HG03175 (cell line): ENCODE measurements at regions not wholly inside any gene's neighbourhood (a gene's known extent, or its start where the extent isn't known, plus 50 kb on each side); places are given as distances from the start of the nearest gene placed in this dataset.
A peak's percentile ranks its signal among the peaks of the same experiment; 100 is the strongest.

ENCODE experiments used
- ATAC-seq: cut with Tn5 transposase; IDR thresholded peaks from one replicate; pipeline ENCODE4 v1.9.1; 2021; ENCODE audit warnings: mild to moderate bottlenecking, moderate library complexity; ENCODE audit not compliant: unreplicated experiment

- no peak for ATAC-seq
Observed at GRCh38 chr7:130925136-130925794, 191.3 kb upstream of the KLF14 start.

DNA sequence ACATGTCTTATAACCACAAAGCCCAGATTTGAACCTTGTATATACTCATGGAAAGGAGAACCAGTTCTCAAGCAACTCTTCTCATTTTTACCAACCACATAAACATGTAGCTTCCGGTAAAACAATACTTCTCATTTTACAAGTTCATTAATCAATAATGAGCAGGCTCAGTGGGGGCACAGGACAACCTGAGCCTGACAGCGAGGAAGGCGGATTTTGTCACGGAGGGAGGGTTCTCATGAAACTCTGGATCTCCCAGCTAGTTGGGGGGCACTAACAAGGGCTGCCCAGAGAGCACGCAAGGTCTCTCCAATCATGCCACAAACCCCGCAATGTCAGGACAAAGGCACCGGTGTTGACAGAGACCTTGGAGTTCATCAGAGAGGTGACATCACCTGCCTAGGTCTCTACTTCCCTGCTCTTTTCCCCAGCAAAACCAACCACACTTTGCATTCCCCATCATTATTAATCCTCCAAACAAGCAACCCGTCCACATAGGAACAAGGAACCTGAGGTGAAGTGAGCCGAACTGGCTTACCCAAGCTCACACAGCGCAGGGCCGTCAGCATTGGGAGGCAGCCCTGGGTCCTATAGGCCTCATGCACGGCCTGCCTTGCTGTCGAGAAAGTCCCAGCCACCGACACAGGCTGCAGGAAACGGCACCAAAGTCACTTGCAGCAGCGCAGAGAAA lies 192.1 kb upstream of the KLF14 start:
- ATAC-seq: peak; percentile 59

DNA sequence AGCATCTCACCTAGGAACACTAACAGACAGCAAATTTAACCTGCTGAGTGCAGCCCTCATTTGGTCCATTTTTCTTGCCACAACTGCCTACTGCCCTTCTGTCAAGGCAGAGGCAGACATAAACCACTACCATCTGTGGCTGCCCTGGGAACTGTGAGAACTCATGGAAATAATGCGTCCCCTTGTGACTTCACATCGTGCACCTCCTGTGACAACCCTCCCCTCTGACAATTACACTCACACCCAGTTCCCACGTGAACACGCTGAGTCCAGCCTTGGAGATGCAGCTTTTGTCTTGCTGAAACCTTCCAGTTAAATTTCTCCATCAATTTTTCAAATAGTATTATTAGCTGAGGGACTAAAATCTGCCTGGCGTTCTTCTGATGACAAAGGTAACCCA lies 193.1 kb upstream of the KLF14 start:
- no peak for ATAC-seq

- no peak for ATAC-seq
Observed at GRCh38 chr7:130927564-130927963, 193.6 kb upstream of the KLF14 start.

- ATAC-seq: no peak
Observed at GRCh38 chr7:130929896-130930659, 196.1 kb upstream of the KLF14 start.

DNA sequence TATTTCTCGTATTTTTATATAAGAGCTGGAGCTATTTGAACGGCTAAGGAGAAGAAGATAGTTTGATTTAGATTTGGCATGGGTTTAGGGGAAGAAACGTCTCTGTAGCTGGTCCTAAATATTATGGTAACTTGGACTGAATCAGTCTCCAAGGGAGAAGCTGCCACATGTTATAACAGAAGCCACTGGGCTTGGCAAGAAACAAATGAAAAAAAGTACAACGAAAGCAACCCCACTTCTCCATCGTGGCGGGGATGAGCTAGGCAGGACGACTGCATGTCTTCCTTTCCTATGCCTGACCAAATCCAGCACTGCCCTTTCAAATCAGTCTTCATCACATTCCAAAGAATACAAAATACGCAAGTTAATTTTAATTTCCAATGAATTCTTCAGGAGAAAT lies 196.7 kb upstream of the KLF14 start:
- ATAC-seq: no peak

GRCh38 chr7:130931423-130931822 lies 197.4 kb upstream of the KLF14 start:
- ATAC-seq: no peak

DNA sequence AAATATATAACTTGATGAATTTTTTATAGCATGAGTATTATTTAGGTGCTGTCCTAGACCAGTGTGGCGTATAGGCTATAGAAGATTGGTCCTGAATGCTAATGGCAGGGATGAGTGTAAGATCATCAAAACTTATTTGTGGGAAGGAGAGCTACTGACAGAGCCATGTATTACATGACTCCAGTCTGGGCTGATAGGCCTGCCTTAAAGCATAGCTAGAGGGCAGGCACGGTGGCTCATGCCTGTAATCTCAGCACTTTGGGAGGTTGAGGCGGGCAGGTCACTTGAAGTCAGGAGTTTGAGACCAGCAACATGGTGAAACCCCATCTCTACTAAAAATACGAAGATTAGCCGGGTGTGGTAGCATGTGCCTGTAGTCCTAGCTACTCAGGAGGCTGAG lies 198.1 kb upstream of the KLF14 start:
- ATAC-seq: no peak

GRCh38 chr7:130932667-130933432 lies 198.8 kb upstream of the KLF14 start:
- no peak for ATAC-seq

- ATAC-seq: no peak
Observed at GRCh38 chr7:130933919-130934318, 199.9 kb upstream of the KLF14 start.

- no peak for ATAC-seq
Observed at GRCh38 chr7:130935564-130936157, 201.7 kb upstream of the KLF14 start.

DNA sequence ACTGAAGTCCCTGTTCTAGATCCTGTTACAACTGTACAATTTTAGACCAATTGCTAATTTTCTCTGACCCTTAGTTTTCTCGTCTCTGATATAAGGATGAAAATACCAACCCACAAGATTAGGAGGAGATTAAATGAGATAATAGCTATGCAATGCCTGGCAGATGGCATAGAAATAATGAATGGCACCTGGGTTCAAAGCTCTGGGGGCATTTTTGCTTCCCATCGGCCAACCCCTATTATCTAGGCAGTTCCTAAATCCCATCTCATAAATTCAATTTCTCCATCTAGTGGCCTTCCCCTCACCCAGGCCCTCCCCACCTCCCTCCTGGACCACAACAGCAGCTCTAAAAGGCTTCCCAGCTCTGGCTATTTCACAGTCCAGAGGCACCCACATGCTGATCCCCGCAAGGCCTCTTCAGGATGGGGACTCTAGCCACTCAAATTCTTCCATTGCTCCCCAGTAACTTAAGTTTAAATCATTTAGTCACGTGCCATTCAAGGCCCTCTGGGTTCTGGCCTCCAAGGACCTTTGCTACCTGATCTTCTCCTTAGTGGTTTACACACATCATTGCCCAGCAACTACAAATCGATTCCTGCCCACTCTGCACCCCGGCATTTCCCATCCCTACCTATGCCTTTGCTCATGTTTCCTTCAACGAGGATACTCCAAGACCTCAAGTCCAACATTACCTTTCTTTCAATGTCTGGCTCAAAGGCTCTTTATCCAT lies 202.4 kb upstream of the KLF14 start:
- ATAC-seq: no peak

DNA sequence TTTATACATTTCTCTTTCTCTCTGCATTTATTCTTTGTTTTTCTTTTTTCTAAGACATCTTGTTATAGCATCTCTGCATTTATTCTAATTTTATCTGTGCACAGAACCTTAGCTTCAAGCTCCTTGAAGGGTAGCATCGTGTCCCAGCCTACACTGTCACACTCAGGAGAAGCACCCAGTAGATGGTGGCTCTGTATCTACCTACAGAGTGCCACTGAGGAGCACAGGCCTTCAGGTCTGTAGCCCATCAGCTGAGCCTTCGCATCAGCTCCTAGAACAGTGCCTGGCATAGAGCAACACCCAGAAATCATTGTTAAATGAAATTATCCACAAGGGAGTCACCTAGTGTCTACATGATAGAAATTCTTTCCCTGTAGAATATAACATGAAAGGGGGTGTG lies 203.0 kb upstream of the KLF14 start:
- ATAC-seq: no peak

GRCh38 chr7:130937830-130938229 lies 203.8 kb upstream of the KLF14 start:
- ATAC-seq: no peak

- ATAC-seq: no peak
Observed at GRCh38 chr7:130938661-130939060, 204.7 kb upstream of the KLF14 start.

- no peak for ATAC-seq
Observed at GRCh38 chr7:130939321-130940095, 205.5 kb upstream of the KLF14 start.

GRCh38 chr7:130940326-130940725 lies 206.3 kb upstream of the KLF14 start:
- ATAC-seq: no peak

- no peak for ATAC-seq
Observed at GRCh38 chr7:130940907-130941306, 206.9 kb upstream of the KLF14 start.
